CD14-positive monocyte (primary cell): ENCODE measurements at regions not wholly inside any gene's neighbourhood (a gene's known extent, or its start where the extent isn't known, plus 50 kb on each side); places are given as distances from the start of the nearest gene placed in this dataset.
A peak's percentile ranks its signal among the peaks of the same experiment; 100 is the strongest.

Source experiments
- DNase-seq, 3 donors: peaks; one replicate each; pipeline ENCODE4 v3.0.0-alpha.2; 2011 to 2022
- H2AFZ ChIP-seq: 2 replicates; pipeline ENCODE4 v1.6.0; 2012; ENCODE audit warnings: mild to moderate bottlenecking, low read depth, low read length, inconsistent platforms; ENCODE audit not compliant: insufficient read depth, poor library complexity, severe bottlenecking
- H3K27ac ChIP-seq, 2 donors: 1 replicate in 1 of 2; 2 replicates in 1 of 2; pipeline ENCODE4 v1.5.1; 2012 to 2013; ENCODE audit warnings: low read length in 2 of 2, control low read depth in 1 of 2, inconsistent platforms in 1 of 2, low read depth in 1 of 2, mild to moderate bottlenecking in 1 of 2
- H3K27me3 ChIP-seq, 2 donors: one replicate each; pipeline versions ENCODE4 v1.6.0 to v1.6.1; 2011 to 2013; ENCODE audit warnings: low read length in 2 of 2; ENCODE audit not compliant: control insufficient read depth in 2 of 2, insufficient read depth in 2 of 2
- H3K36me3 ChIP-seq, 2 donors: replicated peaks in 1 of 2; 1 replicate in 1 of 2; 2 replicates in 1 of 2; pipeline versions ENCODE4 v1.5.1 to v1.6.1; 2012 to 2013; ENCODE audit warnings: low read length in 2 of 2, control low read depth in 1 of 2, inconsistent platforms in 1 of 2, mild to moderate bottlenecking in 1 of 2; ENCODE audit not compliant: insufficient read depth in 2 of 2, control insufficient read depth in 1 of 2
- H3K4me1 ChIP-seq, 2 donors: 1 replicate in 1 of 2; 2 replicates in 1 of 2; pipeline versions ENCODE4 v1.5.1 to v1.6.1; 2012 to 2013; ENCODE audit warnings: low read length in 2 of 2, control low read depth in 1 of 2, inconsistent platforms in 1 of 2, mild to moderate bottlenecking in 1 of 2, moderate library complexity in 1 of 2; ENCODE audit not compliant: insufficient read depth in 2 of 2, control insufficient read depth in 1 of 2
- H3K4me2 ChIP-seq: replicated peaks from 2 replicates; pipeline ENCODE3; 2012; ENCODE audit warnings: low read length, moderate library complexity, mild to moderate bottlenecking; ENCODE audit not compliant: poor library complexity, severe bottlenecking; ENCODE audit errors: extremely low read depth
- H3K4me3 ChIP-seq, 3 experiments: fragments of 200-600 bp in 1 of 3; sonication (generic) in 1 of 3; replicated peaks in 1 of 3; 1 replicate in 2 of 3; 2 replicates in 1 of 3; pipeline ENCODE4 v1.5.1; 2011 to 2013; ENCODE audit warnings: low read length in 3 of 3, mild to moderate bottlenecking in 3 of 3, control low read depth in 2 of 3, low read depth in 2 of 3, inconsistent platforms in 1 of 3, moderate library complexity in 1 of 3
- H3K79me2 ChIP-seq: 2 replicates; pipeline ENCODE4 v1.6.0; 2012; ENCODE audit warnings: mild to moderate bottlenecking, control low read depth, inconsistent platforms, low read length, moderate library complexity; ENCODE audit not compliant: insufficient read depth
- H3K9ac ChIP-seq: 2 replicates; pipeline ENCODE4 v1.6.0; 2017; ENCODE audit warnings: low read length, mild to moderate bottlenecking; ENCODE audit not compliant: insufficient read depth, poor library complexity, severe bottlenecking
- H3K9me3 ChIP-seq, 2 donors: replicated peaks in 1 of 2; 1 replicate in 1 of 2; 2 replicates in 1 of 2; pipeline versions ENCODE4 v1.5.1 to v1.6.1; 2012 to 2013; ENCODE audit warnings: low read length in 2 of 2, control low read depth in 1 of 2; ENCODE audit not compliant: control insufficient read depth in 1 of 2, insufficient read depth in 1 of 2
- H4K20me1 ChIP-seq: 2 replicates; pipeline ENCODE4 v1.6.0; 2012; ENCODE audit warnings: mild to moderate bottlenecking, low read length, control low read depth, moderate library complexity; ENCODE audit not compliant: insufficient read depth
- H3K27ac Mint-ChIP-seq, 7 donors: one replicate each; pipeline ENCODE4 v1.8.0; 2020; ENCODE audit warnings: mild to moderate bottlenecking in 7 of 7, mixed read lengths in 7 of 7, moderate library complexity in 6 of 7, inconsistent platforms in 2 of 7
- H3K27me3 Mint-ChIP-seq, 3 donors: one replicate each; pipeline ENCODE4 v1.8.0; 2021 to 2022; ENCODE audit warnings: low read depth in 3 of 3, mild to moderate bottlenecking in 3 of 3, mixed read lengths in 3 of 3, moderate library complexity in 3 of 3, inconsistent platforms in 1 of 3
- H3K36me3 Mint-ChIP-seq, 2 donors: one replicate each; pipeline ENCODE4 v1.8.0; 2020; ENCODE audit warnings: mixed read lengths in 2 of 2, inconsistent platforms in 1 of 2, mild to moderate bottlenecking in 1 of 2
- H3K4me1 Mint-ChIP-seq: one replicate; pipeline ENCODE4 v1.8.0; 2020; ENCODE audit warnings: mild to moderate bottlenecking, mixed read lengths
- H3K4me3 Mint-ChIP-seq, 2 donors: one replicate each; pipeline ENCODE4 v1.8.0; 2020; ENCODE audit warnings: mild to moderate bottlenecking in 2 of 2, mixed read lengths in 2 of 2, moderate library complexity in 1 of 2
- H3K9me3 Mint-ChIP-seq, 7 donors: one replicate each; pipeline ENCODE4 v1.8.0; 2020 to 2022; ENCODE audit warnings: mixed read lengths in 7 of 7, mild to moderate bottlenecking in 6 of 7, moderate library complexity in 6 of 7, inconsistent platforms in 2 of 7
- CTCF ChIP-seq: fragments of 200-600 bp; IDR thresholded peaks from one replicate; pipeline ENCODE4 v1.8.0; 2022; ENCODE audit warnings: antibody characterized with exemption, mild to moderate bottlenecking
- WGBS: methylation state at CpG from one replicate; pipeline ENCODE4 v1.1.5; 2013; ENCODE audit warnings: missing lambda C conversion rate; ENCODE audit not compliant: insufficient coverage; 5-methylcytosine and 5-hydroxymethylcytosine counted together
- intact Hi-C, 2 donors: fragments of 100-400 bp; cut with micrococcal nuclease; formaldehyde crosslinking; loops; one replicate each; pipeline versions ENCODE4 v1.15.0 to v1.15.1; 2023

GRCh38 chr9:105900123-105900522 is 205.8 kb downstream of the TMEM38B start:
- TF ChIP-seq CTCF, result no peak
- Mint-ChIP-seq H3K36me3 (no peaks in the 10 kb centered on the region), H3K27ac (no peak overlapping the region), H3K4me1 (no peaks in the 10 kb centered on the region), H3K27me3 (peaks cover 2 to 3% (median 2%) of the 10 kb centered on the region in 3 donors), H3K4me3 (no peak overlapping the region), H3K9me3 (peaks cover 0 to 6% (median 0%) of the 10 kb centered on the region in 7 donors)
- H3K9ac ChIP-seq, result no peak overlapping the region
- H3K27ac ChIP-seq, result no peak overlapping the region
- no peak overlapping the region for H3K4me3 ChIP-seq
- no peaks in the 10 kb centered on the region for H3K79me2 ChIP-seq
- no peaks in the 10 kb centered on the region for H3K4me1 ChIP-seq
- no peak overlapping the region for H2AFZ ChIP-seq
- intact Hi-C loops, result no loop called here
- DNase-seq, result no peak
- no peaks in the 10 kb centered on the region for H3K27me3 ChIP-seq
- WGBS, result 95% methylated on average over 4 of the region's 5 CpGs
- no peaks in the 10 kb centered on the region for H4K20me1 ChIP-seq
- H3K36me3 ChIP-seq, result no peaks in the 10 kb centered on the region
- no peak overlapping the region for H3K4me2 ChIP-seq
- H3K9me3 ChIP-seq, result no peaks in the 10 kb centered on the region

- Mint-ChIP-seq H3K4me3 (no peak overlapping the region), H3K9me3 (peaks cover 0 to 2% (median 0%) of the 10 kb centered on the region in 7 donors), H3K27me3 (peaks cover 2 to 3% (median 2%) of the 10 kb centered on the region in 3 donors), H3K36me3 (no peaks in the 10 kb centered on the region), H3K4me1 (no peaks in the 10 kb centered on the region), H3K27ac (peak overlapping the region in 1 of 7 donors; percentile 2)
- no peak overlapping the region for H3K4me3 ChIP-seq
- H3K27me3 ChIP-seq, result no peaks in the 10 kb centered on the region
- no peak overlapping the region for H3K27ac ChIP-seq
- intact Hi-C loops, result no loop called here
- H3K9ac ChIP-seq, result no peak overlapping the region
- no peak overlapping the region for H2AFZ ChIP-seq
- H3K36me3 ChIP-seq, result no peaks in the 10 kb centered on the region
- H3K9me3 ChIP-seq, result no peaks in the 10 kb centered on the region
- H3K4me1 ChIP-seq, result no peaks in the 10 kb centered on the region
- H4K20me1 ChIP-seq, result no peaks in the 10 kb centered on the region
- no peak for DNase-seq
- no peak overlapping the region for H3K4me2 ChIP-seq
- WGBS, result 43% methylated on average over 2 of the region's 4 CpGs
- H3K79me2 ChIP-seq, result no peaks in the 10 kb centered on the region
- TF ChIP-seq CTCF, result peak; percentile 24
Observed at GRCh38 chr9:105901514-105902109, 207.3 kb downstream of the TMEM38B start.
